Endothelial cell of umbilical vein (primary cell): ENCODE measurements at regions not wholly inside any gene's neighbourhood (a gene's known extent, or its start where the extent isn't known, plus 50 kb on each side); places are given as distances from the start of the nearest gene placed in this dataset.

Experiments used
- BruUV-seq: library from RNA; stranded (reverse); fragments of 400-500 nt; replicated peaks from 2 replicates; lab custom pipeline; 2021; lab: Mats Ljungman, UMichigan
- CTCF ChIA-PET: fragments of 300-600, 350-600 bp; sonication (Branson Sonifier 250); formaldehyde crosslinking; loops from one replicate; lab custom pipeline; 2021; ENCODE audit warnings: antibody characterized with exemption, inconsistent platforms; lab: Charles Lee
- POLR2A ChIA-PET: fragments of 300-600, 350-600 bp; sonication (Branson Sonifier 250); formaldehyde crosslinking; loops from one replicate; lab custom pipeline; 2021; ENCODE audit warnings: antibody characterized with exemption, inconsistent platforms; lab: Charles Lee
- DNase-seq: peaks from one replicate; pipeline ENCODE4 v3.0.0-alpha.2; 2011; ENCODE audit warnings: low read depth, low spot score
- FAIRE-seq: peaks from 2 replicates; lab custom pipeline; 2011; peaks lifted over from hg19 to GRCh38; lab: Jason Lieb, UNC
- H2AFZ ChIP-seq: 2 replicates; pipeline ENCODE4 v1.6.0; 2012; ENCODE audit warnings: low read depth, low read length, control low read depth, inconsistent platforms
- H3K27ac ChIP-seq: 2 replicates; pipeline ENCODE4 v1.5.1; 2011; ENCODE audit warnings: low read depth, mild to moderate bottlenecking, control low read depth, low read length, moderate library complexity; ENCODE audit not compliant: insufficient read depth
- H3K27me3 ChIP-seq, 2 experiments: 2 replicates each; pipeline versions ENCODE4 v1.6.0 to v1.6.1; 2011; ENCODE audit warnings: low read length in 2 of 2, mixed read lengths in 1 of 2; ENCODE audit not compliant: control insufficient read depth in 2 of 2, insufficient read depth in 2 of 2
- H3K36me3 ChIP-seq, 2 experiments: 2 replicates in 1 of 2; 3 replicates in 1 of 2; pipeline ENCODE4 v1.5.1; 2011; ENCODE audit warnings: low read length in 2 of 2, mild to moderate bottlenecking in 1 of 2, moderate library complexity in 1 of 2; ENCODE audit not compliant: control insufficient read depth in 2 of 2, insufficient read depth in 2 of 2; ENCODE audit errors: extremely low read depth in 1 of 2
- H3K4me1 ChIP-seq: 3 replicates; pipeline ENCODE4 v1.5.1; 2011; ENCODE audit warnings: mild to moderate bottlenecking, low read length; ENCODE audit not compliant: control insufficient read depth, insufficient read depth; ENCODE audit errors: extremely low read depth
- H3K4me2 ChIP-seq: 2 replicates; pipeline ENCODE4 v1.6.1; 2011; ENCODE audit warnings: low read length, control low read depth, mixed read lengths; ENCODE audit not compliant: insufficient read depth
- H3K4me3 ChIP-seq, 3 experiments: fragments of 200-600 bp in 1 of 3; sonication (generic), shearing (Covaris generic) in 1 of 3; replicated peaks in 1 of 3; 2 replicates each; pipeline ENCODE4 v1.5.1; 2011 to 2016; ENCODE audit warnings: control low read depth in 3 of 3, low read length in 3 of 3, mild to moderate bottlenecking in 2 of 3, inconsistent platforms in 1 of 3, low read depth in 1 of 3, moderate library complexity in 1 of 3; ENCODE audit not compliant: insufficient read depth in 1 of 3
- H3K79me2 ChIP-seq: 2 replicates; pipeline ENCODE4 v1.6.0; 2012; ENCODE audit warnings: low read length, inconsistent platforms; ENCODE audit not compliant: control insufficient read depth, insufficient read depth
- H3K9ac ChIP-seq: replicated peaks from 2 replicates; pipeline ENCODE3; 2011; ENCODE audit warnings: low read length, control low read depth; ENCODE audit not compliant: insufficient read depth; ENCODE audit errors: extremely low read depth
- H3K9me1 ChIP-seq: replicated peaks from 3 replicates; pipeline ENCODE4 v1.6.0; 2011; ENCODE audit warnings: mild to moderate bottlenecking, low read length; ENCODE audit not compliant: control insufficient read depth, insufficient read depth; ENCODE audit errors: extremely low read depth
- H3K9me3 ChIP-seq: replicated peaks from 2 replicates; pipeline ENCODE4 v1.5.1; 2012; ENCODE audit warnings: low read length, inconsistent platforms; ENCODE audit not compliant: control insufficient read depth, insufficient read depth
- H4K20me1 ChIP-seq: replicated peaks from 2 replicates; pipeline ENCODE3; 2011; ENCODE audit warnings: mild to moderate bottlenecking, low read length; ENCODE audit not compliant: control insufficient read depth, insufficient read depth; ENCODE audit errors: extremely low read depth
- CTCF ChIP-seq, 2 donors: IDR thresholded peaks; 1 replicate in 1 of 2; 2 replicates in 1 of 2; pipeline ENCODE4 v1.5.1; 2011; ENCODE audit warnings: low read length in 2 of 2, mild to moderate bottlenecking in 2 of 2, moderate library complexity in 2 of 2, control low read depth in 1 of 2, inconsistent platforms in 1 of 2, low read depth in 1 of 2; ENCODE audit not compliant: insufficient read depth in 1 of 2; ENCODE audit errors: extremely low read depth in 1 of 2
- GATA2 ChIP-seq: IDR thresholded peaks from 2 replicates; pipeline ENCODE4 v1.7.0; 2011; ENCODE audit warnings: low read depth, mild to moderate bottlenecking, moderate library complexity, mixed read lengths, low read length; ENCODE audit not compliant: insufficient read length, insufficient read depth
- JUN ChIP-seq: IDR thresholded peaks from 2 replicates; pipeline ENCODE4 v1.6.1; 2011; ENCODE audit warnings: borderline replicate concordance, low read depth; ENCODE audit not compliant: insufficient read length, insufficient read depth
- POLR2A ChIP-seq: IDR thresholded peaks from 2 replicates; pipeline ENCODE4 v1.6.1; 2012; ENCODE audit warnings: low read depth, mild to moderate bottlenecking, control low read depth, low read length
- POLR2AphosphoS5 ChIP-seq: IDR thresholded peaks from 2 replicates; pipeline ENCODE4 v1.6.1; 2012; ENCODE audit warnings: low read depth, mild to moderate bottlenecking, control low read depth, low read length, moderate library complexity; ENCODE audit not compliant: insufficient read depth
- dilution Hi-C: fragments of 300-500 bp; cut with MboI; formaldehyde crosslinking; loops from one replicate; pipeline ENCODE4 v1.15.0; 2019; ENCODE audit warnings: low sequenced_read_pairs; ENCODE audit not compliant: extremely low pct_ligation_motif_present
- intact Hi-C: fragments of 100-400 bp; cut with micrococcal nuclease; formaldehyde crosslinking; loops from one replicate; pipeline ENCODE4 v1.10.0; 2022

GRCh38 chr22:49328118-49328475 lies 499.6 kb downstream of the BRD1 start:
- Histone ChIP-seq H3K27ac (no peak overlapping the region), H3K27me3 (no peaks in the 10 kb centered on the region), H3K4me3 (no peak overlapping the region), H3K4me2 (no peak overlapping the region), H3K36me3 (no peaks in the 10 kb centered on the region), H3K4me1 (no peaks in the 10 kb centered on the region), H3K9me1 (no peaks in the 10 kb centered on the region), H3K79me2 (no peaks in the 10 kb centered on the region), H2AFZ (no peak overlapping the region), H3K9me3 (no peaks in the 10 kb centered on the region), H4K20me1 (no peaks in the 10 kb centered on the region), H3K9ac (no peak overlapping the region)
- FAIRE-seq (no peak), DNase-seq (no peak)
- dilution Hi-C loops: no loop called here
- ChIA-PET POLR2A (no interaction called here), CTCF (no interaction called here)
- intact Hi-C loops: no loop called here
- no TSS peak for BruUV-seq
- TF ChIP-seq JUN (no peak), GATA2 (no peak), CTCF (IDR thresholded peaks at IDR 0.05; ENCODE audit: extremely low read depth in 1 of 2, insufficient read depth in 1 of 2, low read depth in 1 of 2, low read length in 2 of 2) (no peak), POLR2A (no peak)

DNA sequence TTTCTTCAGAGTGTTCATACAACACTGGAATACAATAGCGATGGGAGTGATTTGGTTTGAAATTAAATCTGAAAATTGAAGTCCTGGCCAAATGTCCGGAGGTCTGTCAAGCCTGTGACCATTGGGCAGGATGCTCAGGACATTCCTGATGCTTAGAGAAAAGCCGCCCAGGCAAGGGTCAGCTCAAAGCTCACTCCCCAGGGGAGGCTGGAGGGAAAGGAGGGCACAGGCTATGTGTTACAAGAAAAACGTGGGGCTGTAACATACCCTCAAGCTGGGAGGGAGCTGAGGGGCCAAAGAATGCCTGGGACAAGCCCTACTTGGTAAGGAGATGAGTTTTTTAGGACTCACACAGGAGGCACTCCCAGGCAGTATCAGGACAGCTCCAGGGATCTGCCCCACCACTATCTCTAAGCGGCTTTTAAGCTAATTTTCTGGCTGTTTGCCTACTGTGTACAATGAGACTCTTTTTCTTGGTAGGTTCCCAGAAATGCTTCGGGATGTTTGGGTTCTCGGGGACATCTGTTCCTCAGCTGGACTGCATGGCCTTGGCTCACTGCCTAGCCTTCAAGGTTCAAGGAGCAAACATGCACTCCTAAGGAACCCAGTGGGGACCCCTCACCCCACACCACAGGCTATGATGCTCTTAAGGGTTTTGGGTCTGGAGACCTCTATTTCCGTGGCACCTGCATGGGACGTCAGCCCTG lies 500.1 kb downstream of the BRD1 start:
- intact Hi-C loops: no loop called here
- no TSS peak for BruUV-seq
- FAIRE-seq (no peak), DNase-seq (no peak)
- Histone ChIP-seq H3K36me3 (no peaks in the 10 kb centered on the region), H4K20me1 (no peaks in the 10 kb centered on the region), H3K9me3 (no peaks in the 10 kb centered on the region), H3K4me2 (no peak overlapping the region), H3K9me1 (no peaks in the 10 kb centered on the region), H2AFZ (no peak overlapping the region), H3K4me1 (no peaks in the 10 kb centered on the region), H3K79me2 (no peaks in the 10 kb centered on the region), H3K27me3 (no peaks in the 10 kb centered on the region), H3K4me3 (no peak overlapping the region), H3K9ac (no peak overlapping the region), H3K27ac (no peak overlapping the region)
- TF ChIP-seq GATA2 (no peak), POLR2AphosphoS5 (no peak), JUN (no peak)
- ChIA-PET POLR2A (no interaction called here), CTCF (no interaction called here)
- dilution Hi-C loops: no loop called here
